H1 (cell line): ENCODE measurements at regions not wholly inside any gene's neighbourhood (a gene's known extent, or its start where the extent isn't known, plus 50 kb on each side); places are given as distances from the start of the nearest gene placed in this dataset.

Source experiments
- ASH2L ChIP-seq: fragments of 200-600, 300-600 bp; sonication (generic); IDR thresholded peaks from one replicate; pipeline ENCODE4 v1.7.1; 2017; ENCODE audit warnings: low read length
- CHD7 ChIP-seq: fragments of 300-600 bp; sonication (generic); IDR thresholded peaks from 2 replicates; pipeline ENCODE4 v1.7.1; 2012; ENCODE audit warnings: low read length, moderate library complexity, mild to moderate bottlenecking, inconsistent platforms; ENCODE audit not compliant: insufficient replicate concordance

- no peak for TF ChIP-seq CHD7
- no peak for TF ChIP-seq ASH2L
- TF ChIP-seq, all 59 proteins: peak for 0
Observed at GRCh38 chr5:23411200-23411599, 96.2 kb upstream of the PRDM9 start (continued).
